Caco-2 (cell line): ENCODE measurements at regions not wholly inside any gene's neighbourhood (a gene's known extent, or its start where the extent isn't known, plus 50 kb on each side); places are given as distances from the start of the nearest gene placed in this dataset.

Experiments used
- BruUV-seq: library from RNA; stranded (reverse); fragments of 400-500 nt; replicated peaks from 2 replicates; lab custom pipeline; 2021; lab: Mats Ljungman, UMichigan
- CTCF ChIA-PET: fragments of 300-600 bp; sonication (Branson Sonifier 250); formaldehyde crosslinking; loops from one replicate; lab custom pipeline; 2022; ENCODE audit warnings: antibody characterized with exemption; lab: Charles Lee
- POLR2A ChIA-PET: fragments of 300-600 bp; sonication (Branson Sonifier 250); formaldehyde crosslinking; loops from one replicate; lab custom pipeline; 2022; ENCODE audit warnings: antibody characterized with exemption; lab: Charles Lee
- DNase-seq, 2 experiments: peaks; one replicate each; pipeline versions ENCODE4 v3.0.0 to v3.0.0-alpha.2; 2020 to 2022
- H3K27me3 ChIP-seq: replicated peaks from 2 replicates; pipeline ENCODE4 v1.6.0; 2011; ENCODE audit warnings: low read length; ENCODE audit not compliant: control insufficient read depth, insufficient read depth
- H3K36me3 ChIP-seq: 2 replicates; pipeline ENCODE4 v1.5.1; 2011; ENCODE audit warnings: low read length; ENCODE audit not compliant: control insufficient read depth, insufficient read depth
- H3K4me1 ChIP-seq: fragments of 250-450 bp; sonication (Bioruptor Pico); 2 replicates; pipeline ENCODE4 v1.5.1; 2020; ENCODE audit warnings: mild to moderate bottlenecking
- H3K4me3 ChIP-seq: 2 replicates; pipeline ENCODE4 v1.5.1; 2011; ENCODE audit warnings: low read depth, mild to moderate bottlenecking, control low read depth, low read length
- H3K9me3 ChIP-seq: fragments of 250-450 bp; sonication (Bioruptor Pico); 2 replicates; pipeline ENCODE4 v1.5.1; 2020; ENCODE audit warnings: mild to moderate bottlenecking, moderate library complexity
- H3K27ac Mint-ChIP-seq: one replicate; pipeline ENCODE4 v1.8.0; 2022; ENCODE audit warnings: mixed read lengths; ENCODE audit not compliant: unreplicated experiment
- H3K27me3 Mint-ChIP-seq: one replicate; pipeline ENCODE4 v1.8.0; 2022; ENCODE audit warnings: mixed read lengths; ENCODE audit not compliant: insufficient read depth, unreplicated experiment
- H3K36me3 Mint-ChIP-seq: one replicate; pipeline ENCODE4 v1.8.0; 2022; ENCODE audit warnings: mild to moderate bottlenecking, mixed read lengths; ENCODE audit not compliant: insufficient read depth, unreplicated experiment
- H3K4me1 Mint-ChIP-seq: one replicate; pipeline ENCODE4 v1.8.0; 2022; ENCODE audit warnings: low read depth, mixed read lengths; ENCODE audit not compliant: unreplicated experiment
- H3K4me3 Mint-ChIP-seq: one replicate; pipeline ENCODE4 v1.8.0; 2022; ENCODE audit warnings: mild to moderate bottlenecking, moderate library complexity, mixed read lengths; ENCODE audit not compliant: unreplicated experiment
- H3K9me3 Mint-ChIP-seq: one replicate; pipeline ENCODE4 v1.8.0; 2022; ENCODE audit warnings: mixed read lengths; ENCODE audit not compliant: unreplicated experiment
- intact Hi-C: fragments of 100-400 bp; cut with micrococcal nuclease; formaldehyde crosslinking; loops from one replicate; pipeline ENCODE4 v1.10.0; 2022; ENCODE audit not compliant: unreplicated experiment
- TF ChIP-seq, protein P1 (sequence below), 2 experiments: fragments of 200-600 bp in 1 of 2; IDR thresholded peaks; 1 replicate in 1 of 2; 2 replicates in 1 of 2; pipeline versions ENCODE4 v1.5.1 to v1.8.0; 2011 to 2022; ENCODE audit warnings: antibody characterized with exemption in 1 of 2, control low read depth in 1 of 2, inconsistent platforms in 1 of 2, low read depth in 1 of 2, low read length in 1 of 2, mild to moderate bottlenecking in 1 of 2, moderate library complexity in 1 of 2; ENCODE audit not compliant: insufficient read depth in 1 of 2, severe bottlenecking in 1 of 2, unreplicated experiment in 1 of 2

DNA sequence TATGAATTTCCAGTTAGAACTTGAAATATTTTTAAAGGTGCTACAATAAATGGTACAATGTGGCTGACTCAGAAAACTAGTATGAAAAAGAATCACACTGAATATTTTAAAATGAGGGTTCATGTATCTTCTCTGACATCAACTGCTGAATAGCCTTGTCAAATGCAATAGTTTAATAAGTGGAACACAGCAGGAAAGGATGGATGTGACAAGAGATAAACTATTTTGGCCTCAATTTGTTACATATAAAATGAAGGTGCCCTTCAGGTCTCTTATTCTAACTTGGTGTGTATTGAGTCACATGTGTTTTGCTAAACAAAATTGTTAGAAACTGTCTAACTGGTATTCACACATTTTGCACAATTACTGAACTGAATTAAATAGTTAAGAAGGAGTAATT lies 1018.4 kb upstream of the PCDH20 start:
- intact Hi-C loops, result no loop called here
- POLR2A ChIA-PET, result no interaction called here
- BruUV-seq, result no TSS peak
- Histone ChIP-seq H3K4me1 (no peaks in the 10 kb centered on the region), H3K36me3 (no peaks in the 10 kb centered on the region), H3K9me3 (no peaks in the 10 kb centered on the region), H3K4me3 (no peak overlapping the region), H3K27me3 (no peaks in the 10 kb centered on the region)
- CTCF ChIA-PET, result no interaction called here
- TF ChIP-seq, protein P1, sequence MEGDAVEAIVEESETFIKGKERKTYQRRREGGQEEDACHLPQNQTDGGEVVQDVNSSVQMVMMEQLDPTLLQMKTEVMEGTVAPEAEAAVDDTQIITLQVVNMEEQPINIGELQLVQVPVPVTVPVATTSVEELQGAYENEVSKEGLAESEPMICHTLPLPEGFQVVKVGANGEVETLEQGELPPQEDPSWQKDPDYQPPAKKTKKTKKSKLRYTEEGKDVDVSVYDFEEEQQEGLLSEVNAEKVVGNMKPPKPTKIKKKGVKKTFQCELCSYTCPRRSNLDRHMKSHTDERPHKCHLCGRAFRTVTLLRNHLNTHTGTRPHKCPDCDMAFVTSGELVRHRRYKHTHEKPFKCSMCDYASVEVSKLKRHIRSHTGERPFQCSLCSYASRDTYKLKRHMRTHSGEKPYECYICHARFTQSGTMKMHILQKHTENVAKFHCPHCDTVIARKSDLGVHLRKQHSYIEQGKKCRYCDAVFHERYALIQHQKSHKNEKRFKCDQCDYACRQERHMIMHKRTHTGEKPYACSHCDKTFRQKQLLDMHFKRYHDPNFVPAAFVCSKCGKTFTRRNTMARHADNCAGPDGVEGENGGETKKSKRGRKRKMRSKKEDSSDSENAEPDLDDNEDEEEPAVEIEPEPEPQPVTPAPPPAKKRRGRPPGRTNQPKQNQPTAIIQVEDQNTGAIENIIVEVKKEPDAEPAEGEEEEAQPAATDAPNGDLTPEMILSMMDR (IDR thresholded peaks at IDR 0.05; ENCODE audit: insufficient read depth in 1 of 2, low read depth in 1 of 2, low read length in 1 of 2, severe bottlenecking in 1 of 2, unreplicated experiment in 1 of 2), result no peak
- H3K4me3 Mint-ChIP-seq, result no peak overlapping the region
- peaks cover 5% of the 10 kb centered on the region for H3K27me3 Mint-ChIP-seq
- DNase-seq, result no peak
- no peaks in the 10 kb centered on the region for H3K4me1 Mint-ChIP-seq
- H3K27ac Mint-ChIP-seq, result no peak overlapping the region
- no peaks in the 10 kb centered on the region for H3K9me3 Mint-ChIP-seq
- no peaks in the 10 kb centered on the region for H3K36me3 Mint-ChIP-seq

DNA sequence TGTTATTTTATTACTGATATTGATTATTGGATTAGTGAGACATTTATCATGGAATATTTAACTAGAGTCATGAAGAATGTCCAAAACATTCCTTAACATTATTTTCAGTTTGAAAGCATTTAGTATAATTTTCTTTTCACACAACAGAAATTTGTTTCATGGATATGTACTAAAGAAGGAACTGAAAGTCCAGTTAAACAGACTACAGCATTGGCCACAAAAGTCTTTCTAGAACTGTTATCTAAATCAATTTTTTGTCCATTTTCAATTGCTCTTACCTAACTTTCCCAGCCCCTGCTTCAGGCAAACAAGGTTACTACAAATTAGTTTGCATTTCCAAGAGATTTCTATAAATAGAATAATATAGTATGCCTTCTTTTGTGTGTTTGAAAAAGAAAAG lies 1018.0 kb upstream of the PCDH20 start:
- H3K27me3 Mint-ChIP-seq, result peaks cover 5% of the 10 kb centered on the region
- Histone ChIP-seq H3K4me1 (no peaks in the 10 kb centered on the region), H3K27me3 (no peaks in the 10 kb centered on the region), H3K4me3 (no peak overlapping the region), H3K9me3 (no peaks in the 10 kb centered on the region), H3K36me3 (no peaks in the 10 kb centered on the region)
- intact Hi-C loops, result no loop called here
- no peaks in the 10 kb centered on the region for H3K4me1 Mint-ChIP-seq
- BruUV-seq, result no TSS peak
- no peaks in the 10 kb centered on the region for H3K9me3 Mint-ChIP-seq
- ChIA-PET CTCF (no interaction called here), POLR2A (no interaction called here)
- no peak overlapping the region for H3K4me3 Mint-ChIP-seq
- no peaks in the 10 kb centered on the region for H3K36me3 Mint-ChIP-seq
- no peak for DNase-seq
- H3K27ac Mint-ChIP-seq, result no peak overlapping the region
- TF ChIP-seq, protein P1 (IDR thresholded peaks at IDR 0.05; ENCODE audit: insufficient read depth in 1 of 2, low read depth in 1 of 2, low read length in 1 of 2, severe bottlenecking in 1 of 2, unreplicated experiment in 1 of 2), result no peak

DNA sequence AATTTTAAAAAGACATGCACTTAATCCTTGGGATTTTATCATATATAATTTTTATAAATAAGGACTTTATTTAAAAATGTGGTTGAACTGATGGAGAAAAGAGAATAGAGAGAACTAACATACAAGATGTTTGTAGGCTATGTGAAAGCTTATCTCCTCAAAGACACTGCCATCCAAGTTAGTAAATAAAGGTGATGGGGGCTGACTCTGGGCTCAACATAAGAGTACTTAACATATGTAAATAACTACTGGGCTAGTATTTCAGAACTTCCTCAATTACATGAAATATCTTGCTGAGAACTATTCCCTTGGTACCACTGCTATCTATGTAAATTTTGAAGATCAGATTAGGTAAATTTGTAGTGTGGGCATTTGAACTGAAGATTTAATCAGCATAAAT lies 1017.3 kb upstream of the PCDH20 start:
- no peak overlapping the region for H3K4me3 Mint-ChIP-seq
- no peaks in the 10 kb centered on the region for H3K9me3 Mint-ChIP-seq
- H3K27ac Mint-ChIP-seq, result no peak overlapping the region
- no peaks in the 10 kb centered on the region for H3K4me1 Mint-ChIP-seq
- ChIA-PET CTCF (no interaction called here), POLR2A (no interaction called here)
- no TSS peak for BruUV-seq
- no peak for DNase-seq
- Histone ChIP-seq H3K36me3 (no peaks in the 10 kb centered on the region), H3K27me3 (no peaks in the 10 kb centered on the region), H3K9me3 (no peaks in the 10 kb centered on the region), H3K4me3 (no peak overlapping the region), H3K4me1 (no peaks in the 10 kb centered on the region)
- intact Hi-C loops, result no loop called here
- H3K36me3 Mint-ChIP-seq, result no peaks in the 10 kb centered on the region
- H3K27me3 Mint-ChIP-seq, result peaks cover 5% of the 10 kb centered on the region
- TF ChIP-seq, protein P1 (IDR thresholded peaks at IDR 0.05; ENCODE audit: insufficient read depth in 1 of 2, low read depth in 1 of 2, low read length in 1 of 2, severe bottlenecking in 1 of 2, unreplicated experiment in 1 of 2), result no peak
